ENCODE measurements at regions not wholly inside any gene's neighbourhood (a gene's known extent, or its start where the extent isn't known, plus 50 kb on each side); places are given as distances from the start of the nearest gene placed in this dataset.
"Not testable (repeated sequence)": the region's sequence is repeated elsewhere in the genome, so short reads cannot be mapped to it uniquely, and the experiment has no call there.

DNA sequence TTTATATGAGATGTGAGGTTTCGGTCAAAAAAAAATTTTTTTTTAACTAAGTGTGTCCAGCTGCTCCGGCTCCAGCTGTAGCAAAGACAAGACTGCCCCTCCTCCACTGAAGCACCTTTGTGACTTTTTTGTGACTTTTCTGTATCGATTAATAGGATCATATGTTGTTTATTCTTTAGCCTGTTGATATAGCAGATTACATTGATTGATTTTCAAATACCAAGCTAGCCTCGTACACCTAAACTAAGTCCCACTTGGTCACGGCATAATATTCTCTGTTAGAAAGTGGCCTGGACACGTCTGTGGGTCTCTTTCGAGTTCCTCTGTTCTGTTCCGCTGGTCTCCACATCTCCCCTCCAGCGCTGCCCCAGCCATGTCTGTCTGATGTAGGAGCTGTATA lies 126.8 kb downstream of the IGLL1 start (continued):
- TF ChIP-seq, protein P1, sequence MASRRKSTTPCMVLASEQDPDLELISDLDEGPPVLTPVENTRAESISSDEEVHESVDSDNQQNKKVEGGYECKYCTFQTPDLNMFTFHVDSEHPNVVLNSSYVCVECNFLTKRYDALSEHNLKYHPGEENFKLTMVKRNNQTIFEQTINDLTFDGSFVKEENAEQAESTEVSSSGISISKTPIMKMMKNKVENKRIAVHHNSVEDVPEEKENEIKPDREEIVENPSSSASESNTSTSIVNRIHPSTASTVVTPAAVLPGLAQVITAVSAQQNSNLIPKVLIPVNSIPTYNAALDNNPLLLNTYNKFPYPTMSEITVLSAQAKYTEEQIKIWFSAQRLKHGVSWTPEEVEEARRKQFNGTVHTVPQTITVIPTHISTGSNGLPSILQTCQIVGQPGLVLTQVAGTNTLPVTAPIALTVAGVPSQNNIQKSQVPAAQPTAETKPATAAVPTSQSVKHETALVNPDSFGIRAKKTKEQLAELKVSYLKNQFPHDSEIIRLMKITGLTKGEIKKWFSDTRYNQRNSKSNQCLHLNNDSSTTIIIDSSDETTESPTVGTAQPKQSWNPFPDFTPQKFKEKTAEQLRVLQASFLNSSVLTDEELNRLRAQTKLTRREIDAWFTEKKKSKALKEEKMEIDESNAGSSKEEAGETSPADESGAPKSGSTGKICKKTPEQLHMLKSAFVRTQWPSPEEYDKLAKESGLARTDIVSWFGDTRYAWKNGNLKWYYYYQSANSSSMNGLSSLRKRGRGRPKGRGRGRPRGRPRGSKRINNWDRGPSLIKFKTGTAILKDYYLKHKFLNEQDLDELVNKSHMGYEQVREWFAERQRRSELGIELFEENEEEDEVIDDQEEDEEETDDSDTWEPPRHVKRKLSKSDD (conservative IDR thresholded peaks at IDR 0.05; ENCODE audit: low read length), result no peak
- TF ChIP-seq CCNT2 (IDR thresholded peaks at IDR 0.05; ENCODE audit: borderline replicate concordance, extremely low read depth, insufficient read length, low read depth, low read length), result no peak
- no peak for TF ChIP-seq ZSCAN32 (CRISPR knock-in tag; IDR thresholded peaks at IDR 0.05)
- TF ChIP-seq SRSF3 (IDR thresholded peaks at IDR 0.05; ENCODE audit: insufficient read depth, low read length), result no peak

DNA sequence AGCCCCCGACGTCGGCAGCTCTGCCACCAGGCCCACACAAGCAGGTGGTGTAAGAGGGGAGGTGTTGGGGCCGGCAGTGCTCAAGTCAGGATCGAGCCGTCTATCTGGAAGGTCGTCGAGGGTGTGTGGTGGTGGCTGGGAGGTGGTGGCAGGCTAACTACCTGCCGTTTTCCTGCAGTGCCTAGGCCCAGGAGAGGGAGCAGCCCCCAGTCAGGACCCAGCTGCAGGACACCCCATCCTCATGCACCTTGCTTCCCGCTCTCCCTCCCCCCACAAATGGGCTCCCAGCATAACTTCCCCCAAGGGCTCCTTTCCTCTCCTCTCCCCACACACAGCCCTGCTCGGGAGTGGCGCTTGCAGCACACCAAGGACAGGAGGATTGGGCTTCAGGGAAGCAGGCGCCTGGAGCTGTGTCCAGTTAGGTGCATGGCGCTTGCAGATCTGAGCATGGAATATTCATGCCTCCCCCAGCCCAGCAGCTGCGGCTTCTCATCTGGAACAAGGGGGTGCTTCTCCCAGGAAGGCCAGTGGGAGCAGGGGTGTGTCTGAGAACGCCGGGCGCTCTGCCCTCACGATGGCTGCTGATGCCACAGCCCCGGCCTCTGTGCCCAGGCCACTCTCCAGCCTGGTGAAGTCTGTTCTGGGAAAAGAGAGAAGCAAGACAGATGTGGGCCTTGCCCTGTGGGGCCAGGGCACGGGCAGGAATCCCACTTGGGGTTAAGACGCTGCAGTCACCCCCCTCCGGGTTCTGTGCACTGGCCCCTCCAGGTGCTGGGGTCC lies 127.7 kb downstream of the IGLL1 start:
- no peaks in the 10 kb centered on the region; a peak in 1 of 5 replicates for H3K27me3 ChIP-seq (ENCODE audit: control insufficient read depth in 2 of 2, insufficient read depth in 2 of 2, low read length in 2 of 2)
- CTCF ChIA-PET (ENCODE audit: low intra/inter-chr PET ratio), result no interaction called here
- no peak overlapping the region for H2AFZ ChIP-seq (ENCODE audit: low read depth, low read length)
- no peak overlapping the region for H3K27ac ChIP-seq (ENCODE audit: extremely low read depth, low read depth, low read length)
- POLR2A ChIA-PET, result no interaction called here
- no peaks in the 10 kb centered on the region for H3K79me2 ChIP-seq (ENCODE audit: control insufficient read depth, insufficient read depth, low read length)
- TF ChIP-seq SP1 (CRISPR knock-in tag; IDR thresholded peaks at IDR 0.05) (no peak), FOXJ3 (CRISPR knock-in tag; IDR thresholded peaks at IDR 0.05) (no peak), PCBP2 (IDR thresholded peaks at IDR 0.05; ENCODE audit: low read depth, low read length, poor library complexity, severe bottlenecking) (no peak)
- no peak overlapping the region for H3K4me3 ChIP-seq
- BruUV-seq (replicated peaks), result no TSS peak
- no peak for DNase-seq (ENCODE audit: extremely low read depth in 1 of 4, low spot score in 3 of 4)
- FAIRE-seq, result no peak
- intact Hi-C loops (cut with micrococcal nuclease) (no loop called here), in situ Hi-C loops (cut with MboI) (no loop called here)
- no peak overlapping the region for H3K9ac ChIP-seq (ENCODE audit: insufficient read depth in 1 of 2, low read depth in 2 of 2, low read length in 2 of 2)
- ATAC-seq, result no peak
- H3K4me1 ChIP-seq (replicated peaks in 1 of 2; ENCODE audit: control insufficient read depth in 2 of 2, insufficient read depth in 2 of 2, low read length in 2 of 2), result peaks cover 0 to 8% of the 10 kb centered on the region in 2 experiments; a peak in 3 of 5 replicates
- H4K20me1 ChIP-seq (replicated peaks; ENCODE audit: control insufficient read depth, insufficient read depth, low read length), result no peaks in the 10 kb centered on the region
- no peaks in the 10 kb centered on the region for H3K9me1 ChIP-seq (ENCODE audit: control insufficient read depth, insufficient read depth, low read length)
- 8% methylated on average over 13 of the region's 23 CpGs for WGBS (ENCODE audit: insufficient coverage, low coverage, missing lambda C conversion rate)
- H3K4me2 ChIP-seq (ENCODE audit: insufficient read depth, low read length), result no peak overlapping the region
- H3K36me3 ChIP-seq (ENCODE audit: control insufficient read depth, insufficient read depth, low read length), result no peaks in the 10 kb centered on the region
- no peaks in the 10 kb centered on the region for H3K9me3 ChIP-seq (replicated peaks; ENCODE audit: control insufficient read depth, insufficient read depth, low read depth, low read length)

DNA sequence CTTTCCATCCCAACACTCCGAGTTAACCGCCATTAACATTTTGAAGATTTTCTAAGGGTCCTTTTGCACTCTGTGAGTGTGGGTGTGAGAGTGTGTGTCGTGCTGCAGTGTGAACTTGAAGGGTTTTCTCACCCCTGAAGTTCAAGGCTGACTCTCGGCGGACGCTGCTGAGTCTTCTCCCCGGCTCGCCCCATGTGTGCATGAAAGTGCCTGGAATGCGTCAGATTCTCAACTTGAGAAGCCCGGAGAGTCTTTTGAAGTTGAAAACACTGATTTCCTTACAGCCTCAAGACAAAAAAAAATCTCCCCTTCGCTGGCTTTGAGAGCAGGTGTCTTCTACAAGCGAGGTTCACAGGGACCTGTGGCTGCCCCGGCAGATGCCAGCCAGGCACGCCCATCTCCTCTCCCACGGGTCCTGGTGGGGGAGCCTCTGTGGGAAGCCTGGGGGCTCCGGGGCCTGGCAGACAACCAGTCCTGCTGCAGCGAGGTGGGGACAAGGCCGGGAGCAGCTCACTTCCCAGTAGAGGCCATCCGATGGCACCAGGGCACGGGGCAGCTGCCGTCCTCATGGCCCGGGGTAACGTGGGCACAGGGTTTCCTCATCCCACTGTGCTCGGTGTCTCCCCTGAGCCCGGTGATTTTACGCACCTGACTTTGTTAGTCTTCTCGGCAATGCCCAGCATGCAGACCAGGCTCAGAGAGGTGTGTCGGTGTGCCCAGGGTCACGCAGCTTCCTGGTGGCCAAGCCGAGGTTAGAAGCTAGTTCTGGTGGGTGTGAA lies 128.4 kb downstream of the IGLL1 start:
- ATAC-seq; BruUV-seq (replicated peaks): not testable (repeated sequence)

More for the DNA sequence above, 128.4 kb downstream of the IGLL1 start:
- H3K27ac ChIP-seq (ENCODE audit: extremely low read depth, low read depth, low read length); intact Hi-C loops (cut with micrococcal nuclease); CTCF ChIA-PET (ENCODE audit: low intra/inter-chr PET ratio); H3K36me3 ChIP-seq (ENCODE audit: control insufficient read depth, insufficient read depth, low read length); DNase-seq (ENCODE audit: extremely low read depth in 1 of 4, low spot score in 3 of 4); FAIRE-seq; H3K4me2 ChIP-seq (ENCODE audit: insufficient read depth, low read length); in situ Hi-C loops (cut with MboI); H3K9ac ChIP-seq (ENCODE audit: insufficient read depth in 1 of 2, low read depth in 2 of 2, low read length in 2 of 2); H3K9me3 ChIP-seq (replicated peaks; ENCODE audit: control insufficient read depth, insufficient read depth, low read depth, low read length); H3K4me1 ChIP-seq (replicated peaks in 1 of 2; ENCODE audit: control insufficient read depth in 2 of 2, insufficient read depth in 2 of 2, low read length in 2 of 2); H2AFZ ChIP-seq (ENCODE audit: low read depth, low read length); H3K9me1 ChIP-seq (ENCODE audit: control insufficient read depth, insufficient read depth, low read length); H4K20me1 ChIP-seq (replicated peaks; ENCODE audit: control insufficient read depth, insufficient read depth, low read length); H3K27me3 ChIP-seq (ENCODE audit: control insufficient read depth in 2 of 2, insufficient read depth in 2 of 2, low read length in 2 of 2); POLR2A ChIA-PET; H3K79me2 ChIP-seq (ENCODE audit: control insufficient read depth, insufficient read depth, low read length); H3K4me3 ChIP-seq: not testable (repeated sequence)
- 18% methylated on average over 24 of the region's 30 CpGs for WGBS (ENCODE audit: insufficient coverage, low coverage, missing lambda C conversion rate)

All from K562 (cell line).